Vagina (tissue), 2 donors: ENCODE measurements at regions not wholly inside any gene's neighbourhood (a gene's known extent, or its start where the extent isn't known, plus 50 kb on each side); places are given as distances from the start of the nearest gene placed in this dataset.

Experiments
- POLR2A ChIP-seq, 2 donors: fragments of 450-650 bp; IDR thresholded peaks; one replicate each; pipeline ENCODE4 v1.6.1; 2017; ENCODE audit warnings: antibody characterized with exemption in 2 of 2, mild to moderate bottlenecking in 2 of 2, moderate library complexity in 2 of 2
- TF ChIP-seq, protein P1 (sequence below), 3 experiments: fragments of 450-650 bp in 2 of 3; fragments of 200-600 bp in 1 of 3; sonication (generic) in 1 of 3; IDR thresholded peaks; one replicate each; pipeline ENCODE4 v1.5.1; 2017 to 2019; ENCODE audit warnings: antibody characterized with exemption in 3 of 3, mild to moderate bottlenecking in 2 of 3, moderate library complexity in 2 of 3

DNA sequence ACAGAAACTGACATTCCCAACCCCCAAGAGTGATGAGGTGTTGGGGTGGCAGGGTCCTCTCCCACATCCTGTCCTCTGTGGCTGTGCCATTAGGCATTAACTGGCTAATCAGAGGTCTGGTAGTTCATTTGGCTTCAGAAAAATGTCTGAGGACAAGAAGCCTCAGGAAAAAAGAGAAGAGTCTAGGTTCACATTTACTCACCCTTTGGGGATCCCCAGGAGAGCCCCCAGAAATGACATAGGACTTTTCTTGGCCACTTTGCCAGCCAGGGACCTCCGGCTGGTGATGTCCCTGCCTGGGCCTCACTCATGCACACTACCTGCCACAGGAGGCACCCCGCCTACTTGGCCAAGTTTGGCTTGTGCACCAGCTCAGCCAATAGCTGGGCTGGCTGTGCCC, 173.0 kb downstream of the RBM46 start:
- TF ChIP-seq, protein P1, sequence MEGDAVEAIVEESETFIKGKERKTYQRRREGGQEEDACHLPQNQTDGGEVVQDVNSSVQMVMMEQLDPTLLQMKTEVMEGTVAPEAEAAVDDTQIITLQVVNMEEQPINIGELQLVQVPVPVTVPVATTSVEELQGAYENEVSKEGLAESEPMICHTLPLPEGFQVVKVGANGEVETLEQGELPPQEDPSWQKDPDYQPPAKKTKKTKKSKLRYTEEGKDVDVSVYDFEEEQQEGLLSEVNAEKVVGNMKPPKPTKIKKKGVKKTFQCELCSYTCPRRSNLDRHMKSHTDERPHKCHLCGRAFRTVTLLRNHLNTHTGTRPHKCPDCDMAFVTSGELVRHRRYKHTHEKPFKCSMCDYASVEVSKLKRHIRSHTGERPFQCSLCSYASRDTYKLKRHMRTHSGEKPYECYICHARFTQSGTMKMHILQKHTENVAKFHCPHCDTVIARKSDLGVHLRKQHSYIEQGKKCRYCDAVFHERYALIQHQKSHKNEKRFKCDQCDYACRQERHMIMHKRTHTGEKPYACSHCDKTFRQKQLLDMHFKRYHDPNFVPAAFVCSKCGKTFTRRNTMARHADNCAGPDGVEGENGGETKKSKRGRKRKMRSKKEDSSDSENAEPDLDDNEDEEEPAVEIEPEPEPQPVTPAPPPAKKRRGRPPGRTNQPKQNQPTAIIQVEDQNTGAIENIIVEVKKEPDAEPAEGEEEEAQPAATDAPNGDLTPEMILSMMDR (IDR thresholded peaks at IDR 0.05): no peak
- TF ChIP-seq POLR2A (IDR thresholded peaks at IDR 0.05): no peak
